Astrocyte (in vitro differentiated cells and primary cell): ENCODE measurements at regions not wholly inside any gene's neighbourhood (a gene's known extent, or its start where the extent isn't known, plus 50 kb on each side); places are given as distances from the start of the nearest gene placed in this dataset.

Source experiments
- DNase-seq: peaks from one replicate; pipeline ENCODE4 v3.0.0-alpha.2; 2010; ENCODE audit warnings: low read depth
- FAIRE-seq: peaks from 2 replicates; lab custom pipeline; 2011; peaks lifted over from hg19 to GRCh38; lab: Jason Lieb, UNC
- H2AFZ ChIP-seq: 2 replicates; pipeline ENCODE4 v1.6.0; 2012; ENCODE audit warnings: low read depth, low read length, inconsistent platforms
- H3K27ac ChIP-seq: 2 replicates; pipeline ENCODE4 v1.5.1; 2011; ENCODE audit warnings: low read depth, low read length, inconsistent platforms
- H3K27me3 ChIP-seq: 2 replicates; pipeline ENCODE4 v1.6.0; 2011; ENCODE audit warnings: low read length, inconsistent platforms; ENCODE audit not compliant: insufficient read depth
- H3K36me3 ChIP-seq: 2 replicates; pipeline ENCODE4 v1.5.1; 2011; ENCODE audit warnings: low read length, inconsistent platforms; ENCODE audit not compliant: insufficient read depth
- H3K4me1 ChIP-seq: 2 replicates; pipeline ENCODE4 v1.5.1; 2011; ENCODE audit warnings: low read length, inconsistent platforms; ENCODE audit not compliant: insufficient read depth
- H3K4me2 ChIP-seq: 2 replicates; pipeline ENCODE4 v1.6.0; 2012; ENCODE audit warnings: low read length, inconsistent platforms
- H3K4me3 ChIP-seq: 2 replicates; pipeline ENCODE4 v1.5.1; 2011; ENCODE audit warnings: low read depth, mild to moderate bottlenecking, low read length, inconsistent platforms; ENCODE audit not compliant: insufficient read depth
- H3K79me2 ChIP-seq: 2 replicates; pipeline ENCODE4 v1.6.0; 2012; ENCODE audit warnings: mild to moderate bottlenecking, low read length, inconsistent platforms; ENCODE audit not compliant: insufficient read depth
- H3K9ac ChIP-seq: 2 replicates; pipeline ENCODE4 v1.6.0; 2012; ENCODE audit warnings: mild to moderate bottlenecking, low read length, inconsistent platforms
- H3K9me3 ChIP-seq: 2 replicates; pipeline ENCODE4 v1.5.1; 2012; ENCODE audit warnings: low read depth, mild to moderate bottlenecking, low read length, inconsistent platforms; ENCODE audit not compliant: insufficient read depth
- H4K20me1 ChIP-seq: 2 replicates; pipeline ENCODE4 v1.6.0; 2012; ENCODE audit warnings: low read length, inconsistent platforms; ENCODE audit not compliant: insufficient read depth
- H3K27ac Mint-ChIP-seq: one replicate; pipeline ENCODE4 v1.8.0; 2021; ENCODE audit warnings: mild to moderate bottlenecking, mixed read lengths; ENCODE audit not compliant: unreplicated experiment
- H3K27me3 Mint-ChIP-seq: one replicate; pipeline ENCODE4 v1.8.0; 2021; ENCODE audit warnings: low read depth, mixed read lengths; ENCODE audit not compliant: unreplicated experiment
- H3K36me3 Mint-ChIP-seq: one replicate; pipeline ENCODE4 v1.8.0; 2021; ENCODE audit warnings: low read depth, mixed read lengths; ENCODE audit not compliant: unreplicated experiment
- H3K4me1 Mint-ChIP-seq: one replicate; pipeline ENCODE4 v1.8.0; 2021; ENCODE audit warnings: low read depth, mixed read lengths; ENCODE audit not compliant: unreplicated experiment
- H3K4me3 Mint-ChIP-seq: one replicate; pipeline ENCODE4 v1.8.0; 2021; ENCODE audit warnings: mild to moderate bottlenecking, moderate library complexity, mixed read lengths; ENCODE audit not compliant: unreplicated experiment
- H3K9me3 Mint-ChIP-seq: one replicate; pipeline ENCODE4 v1.8.0; 2021; ENCODE audit warnings: mild to moderate bottlenecking, mixed read lengths; ENCODE audit not compliant: unreplicated experiment
- EZH2 ChIP-seq: IDR thresholded peaks from 2 replicates; pipeline ENCODE4 v1.6.1; 2012; ENCODE audit warnings: mild to moderate bottlenecking, low read length, inconsistent platforms; ENCODE audit not compliant: insufficient read depth
- TF ChIP-seq, protein P1 (sequence below): IDR thresholded peaks from 2 replicates; pipeline ENCODE4 v1.5.1; 2011; ENCODE audit warnings: low read depth, mild to moderate bottlenecking, inconsistent platforms, low read length, moderate library complexity; ENCODE audit not compliant: insufficient read depth

DNA sequence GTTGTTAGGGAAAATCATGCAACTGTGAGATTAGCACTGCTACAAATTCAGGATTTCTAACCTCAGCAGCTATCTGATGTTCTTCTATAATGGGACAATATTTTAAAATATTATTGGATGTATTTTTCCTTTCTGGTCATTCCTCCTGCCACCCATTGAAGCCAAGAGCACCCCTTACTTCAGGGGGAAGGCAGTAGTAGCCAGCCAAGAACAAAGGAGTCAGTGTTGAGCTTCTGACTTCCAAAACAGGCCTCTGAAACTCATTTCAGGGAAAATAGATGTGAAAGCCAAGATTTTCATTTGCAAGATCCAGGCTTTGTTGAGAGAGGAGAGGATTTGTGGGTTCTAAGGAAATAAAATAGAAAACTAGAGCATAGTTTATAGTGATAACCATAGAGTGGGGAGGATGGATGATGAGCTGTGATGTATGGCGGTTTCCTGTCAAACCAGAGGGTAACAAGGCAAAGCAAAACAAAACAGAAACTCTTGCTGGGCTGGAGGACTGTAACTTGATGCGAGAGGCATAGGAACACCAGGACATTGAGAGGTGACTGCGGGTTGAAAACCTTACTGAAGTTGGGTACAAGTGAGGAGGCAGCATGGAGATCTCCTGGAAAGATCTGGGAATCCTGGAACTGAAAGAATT, 173.7 kb upstream of the LEF1 start:
- FAIRE-seq: no peak
- H3K27me3 ChIP-seq: no peaks in the 10 kb centered on the region

DNA sequence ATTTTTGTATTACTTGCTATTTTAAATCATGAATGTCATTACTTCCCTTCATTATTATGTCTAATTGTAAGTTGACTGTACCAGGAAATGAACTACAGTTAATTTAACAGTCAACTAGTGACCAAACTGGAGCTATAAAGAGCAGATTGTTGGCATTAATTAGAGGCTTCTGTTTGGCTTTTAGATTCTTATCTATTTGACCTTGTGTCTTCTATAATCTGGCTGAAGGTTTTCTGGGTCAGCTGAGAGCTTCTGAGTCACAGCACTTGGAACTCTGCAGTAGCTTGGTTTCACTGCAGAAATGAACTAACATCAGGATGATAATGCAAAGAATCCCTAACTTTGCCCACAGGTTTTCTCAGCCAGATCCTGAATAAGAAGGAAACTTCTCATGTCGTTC, 169.2 kb upstream of the LEF1 start:
- H3K9ac ChIP-seq: no peak overlapping the region
- peaks cover 9% of the 10 kb centered on the region for H3K4me1 ChIP-seq
- peaks cover 52% of the 10 kb centered on the region for H3K4me1 Mint-ChIP-seq
- H3K4me3 Mint-ChIP-seq: no peak overlapping the region
- DNase-seq: peak; percentile 76
- no peaks in the 10 kb centered on the region for H3K9me3 ChIP-seq
- no peaks in the 10 kb centered on the region for H3K27me3 Mint-ChIP-seq
- H3K27ac Mint-ChIP-seq: peak overlapping the region; percentile 60
- H3K4me3 ChIP-seq: no peak overlapping the region
- peak overlapping the region; percentile 30 for H3K4me2 ChIP-seq
- FAIRE-seq: peak; percentile 17
- H2AFZ ChIP-seq: no peak overlapping the region
- H4K20me1 ChIP-seq: no peaks in the 10 kb centered on the region
- no peak overlapping the region for H3K27ac ChIP-seq
- no peaks in the 10 kb centered on the region for H3K9me3 Mint-ChIP-seq
- H3K36me3 Mint-ChIP-seq: no peaks in the 10 kb centered on the region
- no peaks in the 10 kb centered on the region for H3K36me3 ChIP-seq
- TF ChIP-seq EZH2: no peak
- TF ChIP-seq, protein P1, sequence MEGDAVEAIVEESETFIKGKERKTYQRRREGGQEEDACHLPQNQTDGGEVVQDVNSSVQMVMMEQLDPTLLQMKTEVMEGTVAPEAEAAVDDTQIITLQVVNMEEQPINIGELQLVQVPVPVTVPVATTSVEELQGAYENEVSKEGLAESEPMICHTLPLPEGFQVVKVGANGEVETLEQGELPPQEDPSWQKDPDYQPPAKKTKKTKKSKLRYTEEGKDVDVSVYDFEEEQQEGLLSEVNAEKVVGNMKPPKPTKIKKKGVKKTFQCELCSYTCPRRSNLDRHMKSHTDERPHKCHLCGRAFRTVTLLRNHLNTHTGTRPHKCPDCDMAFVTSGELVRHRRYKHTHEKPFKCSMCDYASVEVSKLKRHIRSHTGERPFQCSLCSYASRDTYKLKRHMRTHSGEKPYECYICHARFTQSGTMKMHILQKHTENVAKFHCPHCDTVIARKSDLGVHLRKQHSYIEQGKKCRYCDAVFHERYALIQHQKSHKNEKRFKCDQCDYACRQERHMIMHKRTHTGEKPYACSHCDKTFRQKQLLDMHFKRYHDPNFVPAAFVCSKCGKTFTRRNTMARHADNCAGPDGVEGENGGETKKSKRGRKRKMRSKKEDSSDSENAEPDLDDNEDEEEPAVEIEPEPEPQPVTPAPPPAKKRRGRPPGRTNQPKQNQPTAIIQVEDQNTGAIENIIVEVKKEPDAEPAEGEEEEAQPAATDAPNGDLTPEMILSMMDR: no peak
- H3K27me3 ChIP-seq: no peaks in the 10 kb centered on the region
- no peaks in the 10 kb centered on the region for H3K79me2 ChIP-seq

More for the DNA sequence above, 173.7 kb upstream of the LEF1 start:
- no peak overlapping the region for H3K4me2 ChIP-seq
- H3K9me3 Mint-ChIP-seq: no peaks in the 10 kb centered on the region
- DNase-seq: no peak
- H3K9me3 ChIP-seq: no peaks in the 10 kb centered on the region
- H3K36me3 ChIP-seq: no peaks in the 10 kb centered on the region
- no peaks in the 10 kb centered on the region for H3K27me3 Mint-ChIP-seq
- TF ChIP-seq, protein P1: no peak
- no peak for TF ChIP-seq EZH2
- H3K36me3 Mint-ChIP-seq: no peaks in the 10 kb centered on the region
- no peaks in the 10 kb centered on the region for H3K79me2 ChIP-seq
- no peak overlapping the region for H2AFZ ChIP-seq
- H3K4me3 ChIP-seq: no peak overlapping the region
- H3K4me3 Mint-ChIP-seq: no peak overlapping the region
- H3K4me1 Mint-ChIP-seq: peaks cover 50% of the 10 kb centered on the region
- no peak overlapping the region for H3K9ac ChIP-seq
- H3K4me1 ChIP-seq: peaks cover 30% of the 10 kb centered on the region
- no peaks in the 10 kb centered on the region for H4K20me1 ChIP-seq
- H3K27ac Mint-ChIP-seq: peak overlapping the region; percentile 23
- no peak overlapping the region for H3K27ac ChIP-seq

DNA sequence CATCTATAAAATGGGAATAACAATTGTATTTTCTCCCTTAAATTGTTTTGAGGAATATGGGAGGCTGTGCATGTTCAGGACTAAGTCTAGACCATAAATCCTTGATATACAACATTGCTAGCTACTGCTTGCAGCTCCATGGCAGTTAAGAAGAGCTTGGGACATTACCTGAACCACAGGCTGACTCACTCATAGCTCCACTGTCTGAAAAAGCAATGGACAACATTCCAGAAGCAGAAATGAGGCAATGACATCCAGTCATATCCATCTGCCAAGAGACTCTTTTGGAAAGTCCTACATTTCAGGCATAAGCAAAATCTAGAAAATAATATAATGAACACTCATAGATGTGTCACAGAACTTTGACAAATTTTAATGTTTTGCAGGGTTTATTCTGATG, 167.3 kb upstream of the LEF1 start:
- Histone ChIP-seq H3K9ac (no peak overlapping the region), H3K36me3 (no peaks in the 10 kb centered on the region), H4K20me1 (no peaks in the 10 kb centered on the region), H2AFZ (no peak overlapping the region), H3K4me3 (no peak overlapping the region), H3K4me1 (peaks cover 9% of the 10 kb centered on the region), H3K27me3 (no peaks in the 10 kb centered on the region), H3K79me2 (no peaks in the 10 kb centered on the region), H3K27ac (no peak overlapping the region), H3K4me2 (no peak overlapping the region), H3K9me3 (no peaks in the 10 kb centered on the region)
- peak overlapping the region; percentile 42 for H3K27ac Mint-ChIP-seq
- H3K4me1 Mint-ChIP-seq: peaks cover 49% of the 10 kb centered on the region
- DNase-seq (peak; percentile 83), FAIRE-seq (no peak)
- H3K9me3 Mint-ChIP-seq: no peaks in the 10 kb centered on the region
- H3K36me3 Mint-ChIP-seq: no peaks in the 10 kb centered on the region
- no peaks in the 10 kb centered on the region for H3K27me3 Mint-ChIP-seq
- no peak for TF ChIP-seq EZH2
- TF ChIP-seq, protein P1: no peak
- no peak overlapping the region for H3K4me3 Mint-ChIP-seq
